ENCODE measurements at regions not wholly inside any gene's neighbourhood (a gene's known extent, or its start where the extent isn't known, plus 50 kb on each side); places are given as distances from the start of the nearest gene placed in this dataset.
"Not testable (repeated sequence)": the region's sequence is repeated elsewhere in the genome, so short reads cannot be mapped to it uniquely, and the experiment has no call there.

DNA sequence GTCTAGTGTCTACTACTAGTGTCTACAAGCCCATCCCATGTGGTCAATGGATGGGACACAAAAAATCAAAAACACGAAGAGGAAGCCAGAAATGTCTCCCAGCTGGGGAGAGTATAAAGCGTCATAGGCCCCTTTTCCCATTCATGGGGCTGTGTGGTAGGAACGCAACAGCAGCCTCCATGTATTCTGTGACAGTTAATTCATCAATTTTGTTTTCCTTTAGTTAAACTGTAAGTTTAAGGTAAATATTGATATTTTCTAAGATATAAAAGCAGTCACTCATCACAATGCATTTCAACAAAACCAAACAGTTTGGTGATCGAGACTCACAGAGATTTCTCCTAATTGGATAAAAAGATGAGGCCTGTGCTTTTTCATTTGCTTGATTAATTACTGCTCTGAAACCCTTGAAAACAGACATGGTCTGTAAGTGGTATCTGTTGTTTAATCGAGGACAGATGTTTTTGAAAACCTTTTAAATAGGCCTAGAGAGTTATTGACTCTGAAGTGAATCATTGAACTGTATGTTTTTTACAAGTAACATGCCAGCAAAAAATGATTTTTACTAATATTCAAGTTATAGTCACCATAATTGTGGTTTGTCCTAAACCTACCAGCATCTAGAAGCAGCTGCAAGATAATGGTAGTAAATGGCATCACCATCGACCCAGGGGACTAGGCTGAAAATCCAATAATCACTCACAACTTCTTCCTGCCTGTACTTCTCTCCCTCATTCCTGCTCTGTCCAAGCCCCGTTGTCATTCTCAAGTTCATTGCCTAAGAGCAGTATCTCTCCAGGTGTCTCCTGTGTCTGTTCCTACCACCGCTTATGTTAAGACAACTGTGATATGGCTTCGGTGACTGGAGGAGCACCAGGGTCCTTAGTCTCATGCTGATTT is 87.7 kb upstream of the SHISA3 start:
- TF ChIP-seq, protein P1, sequence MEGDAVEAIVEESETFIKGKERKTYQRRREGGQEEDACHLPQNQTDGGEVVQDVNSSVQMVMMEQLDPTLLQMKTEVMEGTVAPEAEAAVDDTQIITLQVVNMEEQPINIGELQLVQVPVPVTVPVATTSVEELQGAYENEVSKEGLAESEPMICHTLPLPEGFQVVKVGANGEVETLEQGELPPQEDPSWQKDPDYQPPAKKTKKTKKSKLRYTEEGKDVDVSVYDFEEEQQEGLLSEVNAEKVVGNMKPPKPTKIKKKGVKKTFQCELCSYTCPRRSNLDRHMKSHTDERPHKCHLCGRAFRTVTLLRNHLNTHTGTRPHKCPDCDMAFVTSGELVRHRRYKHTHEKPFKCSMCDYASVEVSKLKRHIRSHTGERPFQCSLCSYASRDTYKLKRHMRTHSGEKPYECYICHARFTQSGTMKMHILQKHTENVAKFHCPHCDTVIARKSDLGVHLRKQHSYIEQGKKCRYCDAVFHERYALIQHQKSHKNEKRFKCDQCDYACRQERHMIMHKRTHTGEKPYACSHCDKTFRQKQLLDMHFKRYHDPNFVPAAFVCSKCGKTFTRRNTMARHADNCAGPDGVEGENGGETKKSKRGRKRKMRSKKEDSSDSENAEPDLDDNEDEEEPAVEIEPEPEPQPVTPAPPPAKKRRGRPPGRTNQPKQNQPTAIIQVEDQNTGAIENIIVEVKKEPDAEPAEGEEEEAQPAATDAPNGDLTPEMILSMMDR (IDR thresholded peaks at IDR 0.05; ENCODE audit: extremely low read depth, missing control alignments) = no peak
- no peak for DNase-seq (ENCODE audit: low spot score)

DNA sequence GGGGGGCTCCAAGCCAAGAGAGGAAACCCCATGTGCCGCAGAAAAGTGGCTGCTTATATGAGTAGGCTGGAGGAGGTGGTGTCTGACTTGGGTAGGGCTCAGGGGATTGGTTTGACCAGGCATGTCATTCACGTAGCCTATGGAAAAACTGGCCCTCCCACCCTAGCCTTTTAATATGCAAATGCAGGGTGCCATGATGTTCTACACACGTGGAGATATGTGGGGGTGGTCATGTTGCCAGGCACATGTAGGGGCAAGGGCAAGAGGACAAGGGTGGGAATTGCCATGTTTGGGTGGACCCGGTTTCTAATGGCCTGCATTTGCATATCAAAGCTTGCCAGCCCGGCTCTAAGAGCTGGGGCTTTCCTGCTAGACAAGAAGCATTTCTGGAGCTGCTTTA is 86.9 kb upstream of the SHISA3 start:
- no peak for DNase-seq (ENCODE audit: low spot score)
- TF ChIP-seq, protein P1 (IDR thresholded peaks at IDR 0.05; ENCODE audit: extremely low read depth, missing control alignments) = no peak

DNA sequence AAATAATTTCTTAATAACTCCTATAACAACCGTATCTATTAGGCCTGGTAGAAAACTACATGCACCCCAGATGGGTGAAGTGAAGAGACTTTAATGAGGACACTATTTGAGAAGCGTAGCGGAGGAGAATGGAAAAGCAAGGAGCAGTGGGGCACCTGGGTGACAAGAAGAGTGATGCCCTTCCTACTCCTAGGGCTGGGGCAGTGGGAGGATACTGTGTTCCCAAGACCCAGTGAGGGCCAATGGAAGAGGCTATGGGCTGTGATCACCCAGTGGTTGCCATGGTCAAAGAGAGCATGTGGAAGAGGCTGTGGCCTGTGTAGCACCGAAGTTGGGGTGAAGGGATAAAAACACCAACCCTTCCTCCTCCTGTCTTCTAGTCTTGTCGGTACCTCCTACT is 86.5 kb upstream of the SHISA3 start:
- DNase-seq (ENCODE audit: low spot score) = no peak
- TF ChIP-seq, protein P1 (IDR thresholded peaks at IDR 0.05; ENCODE audit: extremely low read depth, missing control alignments) = no peak

- DNase-seq (ENCODE audit: low spot score) = no peak
- TF ChIP-seq, protein P1 (IDR thresholded peaks at IDR 0.05; ENCODE audit: extremely low read depth, missing control alignments) = no peak
Measured at GRCh38 chr4:42311591-42311990, 85.7 kb upstream of the SHISA3 start.

DNA sequence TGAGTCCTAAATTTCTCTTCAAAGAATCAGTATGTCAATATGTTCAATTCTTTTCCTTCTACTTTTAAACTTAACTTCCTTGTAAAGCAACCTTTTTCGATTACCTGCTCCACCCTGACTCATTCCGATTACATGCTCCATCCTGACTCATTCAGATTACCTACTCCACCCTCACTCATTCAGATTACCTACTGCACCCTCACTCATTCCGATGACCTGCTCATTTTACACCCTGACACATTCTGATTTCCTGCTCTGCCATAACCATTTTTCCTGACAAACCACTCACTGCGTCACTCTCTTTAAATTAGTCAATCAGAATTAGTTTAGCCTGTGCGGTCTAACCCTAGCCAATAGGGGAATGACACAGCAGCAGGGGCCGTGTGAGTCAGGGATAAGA is 83.9 kb upstream of the SHISA3 start:
- not testable (repeated sequence) for DNase-seq (ENCODE audit: low spot score)

DNA sequence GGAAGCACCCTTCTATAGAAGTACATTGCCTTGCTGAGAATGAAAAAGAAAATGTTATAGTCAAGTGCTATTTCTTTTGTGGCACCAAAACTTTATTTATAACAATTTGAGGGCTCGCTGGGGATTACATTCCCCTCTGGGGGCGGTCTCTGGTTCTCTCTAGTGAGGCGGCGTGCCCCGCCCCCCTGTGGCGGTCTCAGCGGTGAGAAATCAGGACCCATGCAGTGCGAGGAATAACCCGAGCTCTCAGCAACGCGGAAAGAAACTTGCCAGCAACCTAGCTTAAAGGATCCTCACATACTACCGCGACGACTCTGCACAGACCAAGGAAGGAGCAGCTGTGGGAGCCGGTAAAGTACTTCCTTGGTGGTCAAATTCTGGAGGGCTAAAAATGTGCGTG is 83.4 kb upstream of the SHISA3 start:
- DNase-seq (ENCODE audit: low spot score) = no peak
- TF ChIP-seq, protein P1 (IDR thresholded peaks at IDR 0.05; ENCODE audit: extremely low read depth, missing control alignments) = no peak

- DNase-seq (ENCODE audit: low spot score) = no peak
- TF ChIP-seq, protein P1 (IDR thresholded peaks at IDR 0.05; ENCODE audit: extremely low read depth, missing control alignments) = no peak
Measured at GRCh38 chr4:42315231-42315630, 82.1 kb upstream of the SHISA3 start.

Data from GM20000 (cell line).